SK-N-SH (cell line): ENCODE measurements at regions not wholly inside any gene's neighbourhood (a gene's known extent, or its start where the extent isn't known, plus 50 kb on each side); places are given as distances from the start of the nearest gene placed in this dataset.

Source experiments
- CTCF ChIA-PET: fragments of 300-600, 350-600 bp; formaldehyde crosslinking; extraction: SDS; loops from one replicate; lab custom pipeline; 2021; lab: Yijun Ruan, JAX
- POLR2A ChIA-PET: fragments of 350-600 bp; sonication (Branson Sonifier 250); formaldehyde crosslinking; extraction: SDS; loops from one replicate; lab custom pipeline; 2020; ENCODE audit warnings: antibody characterized with exemption, inconsistent platforms; lab: Yijun Ruan, JAX
- DNase-seq: peaks from one replicate; pipeline ENCODE4 v3.0.0; 2012
- H2AFZ ChIP-seq: fragments of 200-600 bp; sonication (generic); 2 replicates; pipeline ENCODE4 v1.8.1; 2016; ENCODE audit warnings: antibody characterized with exemption, mild to moderate bottlenecking, low read depth
- H3F3A ChIP-seq: fragments of 200-600 bp; sonication (generic); replicated peaks from 2 replicates; pipeline ENCODE3; 2016; ENCODE audit warnings: antibody characterized with exemption, mild to moderate bottlenecking; ENCODE audit not compliant: insufficient read depth
- H3K27ac ChIP-seq, 2 experiments: fragments of 200-500 bp in 1 of 2; fragments of 200-600 bp in 1 of 2; sonication (Bioruptor generic) in 1 of 2; sonication (generic), shearing (Covaris generic) in 1 of 2; 2 replicates each; pipeline versions ENCODE4 v1.5.1 to v1.6.1; 2014 to 2016; ENCODE audit warnings: low read depth in 2 of 2, inconsistent platforms in 1 of 2, low read length in 1 of 2, mild to moderate bottlenecking in 1 of 2, mixed read lengths in 1 of 2
- H3K27me3 ChIP-seq: fragments of 200-600 bp; sonication (generic), shearing (Covaris generic); 2 replicates; pipeline ENCODE4 v1.6.1; 2016; ENCODE audit warnings: mixed run types; ENCODE audit not compliant: insufficient read depth
- H3K36me3 ChIP-seq, 2 experiments: fragments of 200-500 bp in 1 of 2; fragments of 200-600 bp in 1 of 2; sonication (Bioruptor generic) in 1 of 2; sonication (generic) in 1 of 2; replicated peaks in 1 of 2; 2 replicates each; pipeline versions ENCODE3 to v1.5.1; 2014 to 2016; ENCODE audit warnings: low read length in 1 of 2, mild to moderate bottlenecking in 1 of 2; ENCODE audit not compliant: insufficient read depth in 2 of 2, control insufficient read depth in 1 of 2
- H3K4me1 ChIP-seq, 2 experiments: fragments of 200-500 bp in 1 of 2; fragments of 200-600 bp in 1 of 2; sonication (Bioruptor generic) in 1 of 2; sonication (generic), shearing (Covaris generic) in 1 of 2; 2 replicates each; pipeline versions ENCODE4 v1.5.1 to v1.6.1; 2014 to 2016; ENCODE audit warnings: low read depth in 1 of 2, low read length in 1 of 2, mixed run types in 1 of 2; ENCODE audit not compliant: insufficient read depth in 2 of 2, control insufficient read depth in 1 of 2
- H3K4me2 ChIP-seq: fragments of 200-600 bp; sonication (generic), shearing (Covaris generic); 2 replicates; pipeline ENCODE4 v1.6.1; 2017; ENCODE audit warnings: mixed run types
- H3K4me3 ChIP-seq, 2 experiments: fragments of 200-500 bp in 1 of 2; fragments of 200-600 bp in 1 of 2; sonication (Bioruptor generic) in 1 of 2; sonication (generic), shearing (Covaris generic) in 1 of 2; 2 replicates each; pipeline versions ENCODE4 v1.5.1 to v1.8.1; 2014 to 2016; ENCODE audit warnings: low read depth in 2 of 2, inconsistent platforms in 1 of 2, low read length in 1 of 2, mild to moderate bottlenecking in 1 of 2, mixed read lengths in 1 of 2, moderate library complexity in 1 of 2
- H3K79me2 ChIP-seq: fragments of 200-600 bp; sonication (generic); 2 replicates; pipeline ENCODE4 v1.8.1; 2017; ENCODE audit warnings: mild to moderate bottlenecking; ENCODE audit not compliant: insufficient read depth
- H3K9ac ChIP-seq: fragments of 200-600 bp; sonication (generic); 2 replicates; pipeline ENCODE4 v1.6.1; 2017; ENCODE audit warnings: mixed run types
- H3K9me2 ChIP-seq: fragments of 200-600 bp; sonication (generic); 2 replicates; pipeline ENCODE4 v1.6.1; 2017; ENCODE audit warnings: mixed run types
- H3K9me3 ChIP-seq: fragments of 200-600 bp; sonication (generic); 2 replicates; pipeline ENCODE4 v1.6.1; 2017; ENCODE audit warnings: mixed run types, mild to moderate bottlenecking, moderate library complexity
- H4K20me1 ChIP-seq: fragments of 200-600 bp; sonication (generic); 2 replicates; pipeline ENCODE4 v1.6.1; 2017; ENCODE audit warnings: mild to moderate bottlenecking, mixed run types; ENCODE audit not compliant: insufficient read depth
- CHD2 ChIP-seq: fragments of 150-350 bp; IDR thresholded peaks from 2 replicates; pipeline ENCODE4 v1.6.1; 2018; ENCODE audit warnings: low read length; ENCODE audit not compliant: partially characterized antibody
- EP300 ChIP-seq, 2 experiments: IDR thresholded peaks; 2 replicates each; pipeline versions ENCODE4 v1.4.0 to v1.6.1; 2012; ENCODE audit warnings: borderline replicate concordance in 1 of 2, low read depth in 1 of 2, low read length in 1 of 2
- GABPA ChIP-seq: IDR thresholded peaks from 2 replicates; pipeline ENCODE4 v1.4.0; 2012; ENCODE audit warnings: low read depth, mild to moderate bottlenecking
- JUND ChIP-seq: IDR thresholded peaks from 2 replicates; pipeline ENCODE4 v1.4.0; 2012
- MXI1 ChIP-seq: IDR thresholded peaks from 2 replicates; pipeline ENCODE4 v1.6.1; 2012; ENCODE audit warnings: mild to moderate bottlenecking, low read depth, low read length, improper control_type of control experiment
- NFIC ChIP-seq: IDR thresholded peaks from 2 replicates; pipeline ENCODE4 v1.4.0; 2012; ENCODE audit warnings: borderline replicate concordance
- RAD21 ChIP-seq: IDR thresholded peaks from 2 replicates; pipeline ENCODE4 v1.6.1; 2012; ENCODE audit warnings: mild to moderate bottlenecking, low read length
- RXRA ChIP-seq: IDR thresholded peaks from 2 replicates; pipeline ENCODE4 v1.4.0; 2012; ENCODE audit warnings: low read depth, mild to moderate bottlenecking, borderline replicate concordance
- TCF12 ChIP-seq: IDR thresholded peaks from 2 replicates; pipeline ENCODE4 v1.4.0; 2012
- USF2 ChIP-seq: fragments of 150-350 bp; IDR thresholded peaks from 2 replicates; pipeline ENCODE4 v1.6.1; 2017; ENCODE audit warnings: antibody characterized with exemption, low read length, low read depth, borderline replicate concordance
- YY1 ChIP-seq: IDR thresholded peaks from 2 replicates; pipeline ENCODE4 v1.4.0; 2012; ENCODE audit warnings: low read depth, mild to moderate bottlenecking
- WGBS: methylation state at CpG from one replicate; pipeline ENCODE4 v1.1.6; 2017; ENCODE audit warnings: low lambda C conversion rate; 5-methylcytosine and 5-hydroxymethylcytosine counted together
- TF ChIP-seq, protein P1 (sequence below): IDR thresholded peaks from 2 replicates; pipeline ENCODE4 v1.4.0; 2012; ENCODE audit warnings: low read depth, borderline replicate concordance

DNA sequence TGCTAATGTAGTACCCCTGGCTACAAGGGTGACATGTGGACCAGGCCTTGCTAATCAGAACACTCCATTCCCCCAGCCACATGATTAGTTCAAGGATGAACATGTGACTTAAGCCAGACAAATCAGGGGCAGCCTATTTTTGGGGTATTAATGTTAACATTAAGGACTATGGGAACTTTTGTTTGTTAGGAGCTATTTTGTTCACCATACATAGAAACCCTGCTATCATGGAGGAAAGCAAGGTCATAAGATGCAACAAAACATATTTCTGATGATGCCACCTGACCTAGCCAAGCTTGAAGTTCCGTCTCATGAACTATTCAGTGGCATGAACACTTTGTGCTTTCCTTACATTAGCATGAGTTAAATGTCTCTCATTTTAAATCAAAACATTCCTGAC lies 90.8 kb upstream of the PELI2 start:
- no peak overlapping the region for H3K9ac ChIP-seq
- H4K20me1 ChIP-seq, result no peaks in the 10 kb centered on the region
- no peaks in the 10 kb centered on the region for H3K79me2 ChIP-seq
- TF ChIP-seq, protein P1, sequence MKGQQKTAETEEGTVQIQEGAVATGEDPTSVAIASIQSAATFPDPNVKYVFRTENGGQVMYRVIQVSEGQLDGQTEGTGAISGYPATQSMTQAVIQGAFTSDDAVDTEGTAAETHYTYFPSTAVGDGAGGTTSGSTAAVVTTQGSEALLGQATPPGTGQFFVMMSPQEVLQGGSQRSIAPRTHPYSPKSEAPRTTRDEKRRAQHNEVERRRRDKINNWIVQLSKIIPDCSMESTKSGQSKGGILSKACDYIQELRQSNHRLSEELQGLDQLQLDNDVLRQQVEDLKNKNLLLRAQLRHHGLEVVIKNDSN, result no peak
- no peak for TF ChIP-seq EP300 (IDR thresholded peaks at IDR 0.05; ENCODE audit: borderline replicate concordance in 1 of 2, low read depth in 1 of 2, low read length in 1 of 2)
- TF ChIP-seq YY1, result no peak
- no peak for TF ChIP-seq GABPA
- TF ChIP-seq MXI1, result no peak
- TF ChIP-seq JUND, result no peak
- no peak for TF ChIP-seq NFIC
- no peak overlapping the region for H2AFZ ChIP-seq
- CTCF ChIA-PET, result no interaction called here
- H3F3A ChIP-seq, result no peaks in the 10 kb centered on the region
- DNase-seq, result no peak
- POLR2A ChIA-PET, result no interaction called here
- no peaks in the 10 kb centered on the region for H3K4me1 ChIP-seq
- H3K4me2 ChIP-seq, result no peak overlapping the region
- peaks cover 4% of the 10 kb centered on the region; the same call in 1 of the 2 replicates for H3K27me3 ChIP-seq
- no peaks in the 10 kb centered on the region for H3K9me2 ChIP-seq
- H3K9me3 ChIP-seq, result no peaks in the 10 kb centered on the region
- 6% methylated on average over 1 of the region's 1 CpG for WGBS
- H3K4me3 ChIP-seq, result no peak overlapping the region
- no peaks in the 10 kb centered on the region for H3K36me3 ChIP-seq
- H3K27ac ChIP-seq, result no peak overlapping the region

- Histone ChIP-seq H3K4me2 (no peak overlapping the region), H2AFZ (no peak overlapping the region), H3K36me3 (no peaks in the 10 kb centered on the region), H3F3A (no peaks in the 10 kb centered on the region), H3K4me3 (no peak overlapping the region), H3K9me3 (no peaks in the 10 kb centered on the region), H3K79me2 (no peaks in the 10 kb centered on the region), H3K9me2 (no peaks in the 10 kb centered on the region), H3K27ac (no peak overlapping the region), H3K9ac (no peak overlapping the region), H3K27me3 (peaks cover 3% of the 10 kb centered on the region; the same call in 1 of the 2 replicates), H3K4me1 (no peaks in the 10 kb centered on the region), H4K20me1 (no peaks in the 10 kb centered on the region)
- 11% methylated on average over 2 of the region's 2 CpGs for WGBS
- ChIA-PET CTCF (interaction anchor here (1.5 kb wide), 1 partner anchor 19 kb away, joined by 3 read pairs; no protein-coding TSS in a partner anchor), POLR2A (no interaction called here)
- DNase-seq, result no peak
- no peak for TF ChIP-seq RXRA
- no peak for TF ChIP-seq CHD2
- TF ChIP-seq GABPA, result no peak
- no peak for TF ChIP-seq YY1
- no peak for TF ChIP-seq NFIC
- TF ChIP-seq JUND, result no peak
- no peak for TF ChIP-seq USF2
- TF ChIP-seq RAD21, result no peak
- TF ChIP-seq TCF12, result no peak
These were observed 90.1 kb upstream of the PELI2 start for GRCh38 chr14:56027916-56028712.
